ENCODE measurements at regions not wholly inside any gene's neighbourhood (a gene's known extent, or its start where the extent isn't known, plus 50 kb on each side); places are given as distances from the start of the nearest gene placed in this dataset.

DNA sequence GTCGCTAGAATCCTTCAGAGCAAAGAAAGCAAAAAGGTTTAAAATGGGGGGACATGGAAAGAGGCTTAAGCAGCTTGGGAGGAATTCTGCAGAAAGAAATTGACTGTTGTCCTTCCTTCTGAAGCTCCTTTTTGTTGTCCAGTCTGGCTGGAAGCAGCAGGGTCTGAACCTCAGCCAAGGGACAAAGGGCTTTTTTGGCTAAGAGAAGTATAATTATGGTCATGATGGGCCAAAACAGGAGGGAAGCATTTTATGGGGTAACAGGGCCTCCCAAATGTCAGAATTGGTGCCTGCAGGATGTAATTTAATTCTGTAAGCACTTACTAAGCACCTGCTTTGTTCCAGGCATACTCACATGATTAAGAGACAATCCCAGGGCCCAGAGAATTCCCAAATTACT, 74.2 kb upstream of the CPEB2 start:
- ATAC-seq (no peak), DNase-seq (no peak)
- Histone ChIP-seq H3K36me3 (no peaks in the 10 kb centered on the region), H3K4me3 (no peak overlapping the region), H3K9me3 (no peaks in the 10 kb centered on the region), H3K4me1 (no peaks in the 10 kb centered on the region), H3K27ac (no peak overlapping the region), H3K27me3 (no peaks in the 10 kb centered on the region)
- TF ChIP-seq, protein P1, sequence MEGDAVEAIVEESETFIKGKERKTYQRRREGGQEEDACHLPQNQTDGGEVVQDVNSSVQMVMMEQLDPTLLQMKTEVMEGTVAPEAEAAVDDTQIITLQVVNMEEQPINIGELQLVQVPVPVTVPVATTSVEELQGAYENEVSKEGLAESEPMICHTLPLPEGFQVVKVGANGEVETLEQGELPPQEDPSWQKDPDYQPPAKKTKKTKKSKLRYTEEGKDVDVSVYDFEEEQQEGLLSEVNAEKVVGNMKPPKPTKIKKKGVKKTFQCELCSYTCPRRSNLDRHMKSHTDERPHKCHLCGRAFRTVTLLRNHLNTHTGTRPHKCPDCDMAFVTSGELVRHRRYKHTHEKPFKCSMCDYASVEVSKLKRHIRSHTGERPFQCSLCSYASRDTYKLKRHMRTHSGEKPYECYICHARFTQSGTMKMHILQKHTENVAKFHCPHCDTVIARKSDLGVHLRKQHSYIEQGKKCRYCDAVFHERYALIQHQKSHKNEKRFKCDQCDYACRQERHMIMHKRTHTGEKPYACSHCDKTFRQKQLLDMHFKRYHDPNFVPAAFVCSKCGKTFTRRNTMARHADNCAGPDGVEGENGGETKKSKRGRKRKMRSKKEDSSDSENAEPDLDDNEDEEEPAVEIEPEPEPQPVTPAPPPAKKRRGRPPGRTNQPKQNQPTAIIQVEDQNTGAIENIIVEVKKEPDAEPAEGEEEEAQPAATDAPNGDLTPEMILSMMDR (IDR thresholded peaks at IDR 0.05 in 4 of 5, conservative IDR thresholded peaks at IDR 0.05 in 1 of 5) = no peak
- TF ChIP-seq POLR2A (IDR thresholded peaks at IDR 0.05) = no peak
- in situ Hi-C loops (cut with MboI; ENCODE audit: low sequenced_read_pairs in 4 of 4) = no loop called here
- intact Hi-C loops (cut with DNase I; ENCODE audit: low total_unique reads) = no loop called here

DNA sequence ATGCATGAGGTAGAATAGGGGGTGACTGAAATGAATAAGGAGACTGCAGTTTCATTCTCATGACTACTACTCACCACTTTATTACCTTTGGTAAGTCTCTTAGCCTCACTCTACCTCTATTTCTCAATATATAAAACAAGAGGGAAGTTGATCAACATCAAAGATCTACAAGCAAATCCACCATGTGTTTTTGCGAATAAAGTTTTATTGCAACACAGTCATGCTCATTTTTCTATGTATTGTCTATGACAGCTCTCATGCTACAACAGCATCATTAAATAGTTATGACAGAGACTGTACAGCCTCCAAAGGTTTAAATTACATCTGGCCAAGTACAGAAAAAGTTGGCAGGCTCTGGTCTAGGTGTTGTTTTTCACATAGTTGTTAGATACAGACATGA, 72.6 kb upstream of the CPEB2 start:
- intact Hi-C loops (cut with DNase I; ENCODE audit: low total_unique reads) = no loop called here
- in situ Hi-C loops (cut with MboI; ENCODE audit: low sequenced_read_pairs in 4 of 4) = no loop called here

DNA sequence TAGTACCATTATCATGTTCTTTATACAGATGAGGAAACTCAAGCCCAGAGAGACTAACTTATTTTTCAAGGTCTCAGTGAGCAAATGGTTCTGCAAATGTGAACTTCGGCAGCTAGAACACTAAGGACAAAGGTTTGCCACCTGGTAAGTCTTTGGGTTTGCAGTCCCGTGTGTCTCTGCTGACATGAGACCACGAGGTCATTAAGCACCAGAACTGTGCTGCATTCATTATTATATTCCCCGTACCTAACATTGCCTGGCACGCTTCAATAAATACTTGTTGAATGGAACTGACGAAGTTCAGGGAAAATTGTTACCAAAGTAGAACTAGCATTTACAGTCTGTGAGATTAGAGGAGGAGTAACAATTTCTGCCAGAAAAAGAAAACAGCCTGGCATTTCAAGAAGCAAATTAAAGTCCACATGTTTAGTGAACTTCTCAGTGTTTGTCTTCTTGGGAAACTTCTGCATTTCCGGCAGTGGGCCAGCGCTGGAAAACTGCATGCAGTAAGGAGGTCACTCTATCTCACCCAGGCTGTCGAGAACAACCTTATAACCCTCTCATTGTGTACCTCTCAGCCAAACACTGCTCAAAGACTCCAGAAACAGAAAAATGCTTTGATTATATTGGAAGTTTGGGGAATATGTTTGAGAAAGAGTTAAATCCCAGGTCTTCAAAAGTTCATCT, 67.4 kb upstream of the CPEB2 start:
- no peak overlapping the region for H3K4me3 ChIP-seq
- H3K9me3 ChIP-seq = peaks cover 0 to 3% (median 0%) of the 10 kb centered on the region in 3 donors
- no peaks in the 10 kb centered on the region for H3K36me3 ChIP-seq
- in situ Hi-C loops (cut with MboI; ENCODE audit: low sequenced_read_pairs in 4 of 4) (no loop called here), intact Hi-C loops (cut with DNase I; ENCODE audit: low total_unique reads) (no loop called here)
- ATAC-seq (no peak), DNase-seq (no peak)
- H3K27ac ChIP-seq = no peak overlapping the region
- H3K4me1 ChIP-seq = no peaks in the 10 kb centered on the region
- TF ChIP-seq POLR2A (IDR thresholded peaks at IDR 0.05) = no peak
- TF ChIP-seq, protein P1 (IDR thresholded peaks at IDR 0.05 in 4 of 5, conservative IDR thresholded peaks at IDR 0.05 in 1 of 5) = no peak
- H3K27me3 ChIP-seq = no peaks in the 10 kb centered on the region

More for the DNA sequence above, 72.6 kb upstream of the CPEB2 start:
- ATAC-seq (no peak), DNase-seq (no peak)
- H3K27me3 ChIP-seq = no peaks in the 10 kb centered on the region
- no peak overlapping the region for H3K4me3 ChIP-seq
- no peak overlapping the region for H3K27ac ChIP-seq
- no peaks in the 10 kb centered on the region for H3K4me1 ChIP-seq
- H3K36me3 ChIP-seq = no peaks in the 10 kb centered on the region
- no peaks in the 10 kb centered on the region for H3K9me3 ChIP-seq
- TF ChIP-seq POLR2A (IDR thresholded peaks at IDR 0.05) = no peak
- TF ChIP-seq, protein P1 (IDR thresholded peaks at IDR 0.05 in 4 of 5, conservative IDR thresholded peaks at IDR 0.05 in 1 of 5) = no peak

DNA sequence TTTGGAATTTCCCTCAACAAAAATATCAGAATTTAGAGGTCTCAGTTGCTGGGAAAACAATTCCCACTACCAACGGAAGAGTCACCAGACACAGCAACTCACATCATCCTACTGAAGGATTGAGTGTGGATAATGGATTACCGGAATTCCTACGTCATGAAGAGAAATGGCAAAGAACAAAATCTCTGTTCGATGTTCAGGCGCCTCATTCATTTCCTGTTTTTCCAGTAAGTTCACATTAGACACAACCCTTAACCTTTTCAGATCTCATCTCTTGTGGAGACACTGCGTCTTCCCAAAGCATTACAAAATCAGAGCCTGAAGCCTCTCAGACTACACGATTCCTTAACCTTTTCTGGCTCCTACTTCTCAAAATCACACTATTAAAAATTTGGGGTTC, 58.5 kb upstream of the CPEB2 start:
- ATAC-seq (no peak), DNase-seq (no peak)
- Histone ChIP-seq H3K9me3 (peaks cover 0 to under 1% (median 0%) of the 10 kb centered on the region in 3 donors), H3K36me3 (no peaks in the 10 kb centered on the region), H3K4me1 (no peaks in the 10 kb centered on the region), H3K4me3 (no peak overlapping the region), H3K27me3 (no peaks in the 10 kb centered on the region), H3K27ac (no peak overlapping the region)
- intact Hi-C loops (cut with DNase I; ENCODE audit: low total_unique reads) = no loop called here
- TF ChIP-seq, protein P1 (IDR thresholded peaks at IDR 0.05 in 4 of 5, conservative IDR thresholded peaks at IDR 0.05 in 1 of 5) = no peak
- no peak for TF ChIP-seq POLR2A (IDR thresholded peaks at IDR 0.05)
- in situ Hi-C loops (cut with MboI; ENCODE audit: low sequenced_read_pairs in 4 of 4) = no loop called here

DNA sequence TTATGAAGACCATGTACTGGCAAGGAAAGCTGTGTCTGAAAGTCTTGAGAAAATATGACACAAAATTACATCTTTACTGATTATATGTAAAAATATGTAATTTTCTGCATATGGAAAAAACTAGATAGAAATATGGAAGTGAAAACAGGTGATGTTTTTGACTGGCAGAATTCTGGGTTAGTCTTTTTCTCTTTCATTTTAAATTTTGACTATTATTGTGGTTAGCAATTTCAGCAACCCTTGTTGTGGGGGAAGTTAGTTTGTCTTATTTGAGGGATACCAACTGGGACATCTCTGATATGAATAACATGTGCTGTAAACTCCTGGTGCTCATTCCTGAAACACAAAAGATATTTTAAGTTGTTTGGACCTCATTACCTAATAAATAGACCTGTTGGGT, 49.9 kb upstream of the CPEB2 start:
- Histone ChIP-seq H3K9me3 (no peaks in the 10 kb centered on the region), H3K36me3 (no peaks in the 10 kb centered on the region), H3K4me1 (no peaks in the 10 kb centered on the region), H3K4me3 (no peak overlapping the region), H3K27me3 (no peaks in the 10 kb centered on the region), H3K27ac (no peak overlapping the region)
- DNase-seq = no peak
- no peak for ATAC-seq
- TF ChIP-seq, protein P1 (IDR thresholded peaks at IDR 0.05 in 4 of 5, conservative IDR thresholded peaks at IDR 0.05 in 1 of 5) = no peak
- no peak for TF ChIP-seq POLR2A (IDR thresholded peaks at IDR 0.05)
- intact Hi-C loops (cut with DNase I; ENCODE audit: low total_unique reads) = no loop called here
- in situ Hi-C loops (cut with MboI; ENCODE audit: low sequenced_read_pairs in 4 of 4) = no loop called here

Measured in gastrocnemius medialis (tissue), 4 donors.